ENCODE measurements at regions not wholly inside any gene's neighbourhood (a gene's known extent, or its start where the extent isn't known, plus 50 kb on each side); places are given as distances from the start of the nearest gene placed in this dataset.
"Not testable (repeated sequence)": the region's sequence is repeated elsewhere in the genome, so short reads cannot be mapped to it uniquely, and the experiment has no call there.

DNA sequence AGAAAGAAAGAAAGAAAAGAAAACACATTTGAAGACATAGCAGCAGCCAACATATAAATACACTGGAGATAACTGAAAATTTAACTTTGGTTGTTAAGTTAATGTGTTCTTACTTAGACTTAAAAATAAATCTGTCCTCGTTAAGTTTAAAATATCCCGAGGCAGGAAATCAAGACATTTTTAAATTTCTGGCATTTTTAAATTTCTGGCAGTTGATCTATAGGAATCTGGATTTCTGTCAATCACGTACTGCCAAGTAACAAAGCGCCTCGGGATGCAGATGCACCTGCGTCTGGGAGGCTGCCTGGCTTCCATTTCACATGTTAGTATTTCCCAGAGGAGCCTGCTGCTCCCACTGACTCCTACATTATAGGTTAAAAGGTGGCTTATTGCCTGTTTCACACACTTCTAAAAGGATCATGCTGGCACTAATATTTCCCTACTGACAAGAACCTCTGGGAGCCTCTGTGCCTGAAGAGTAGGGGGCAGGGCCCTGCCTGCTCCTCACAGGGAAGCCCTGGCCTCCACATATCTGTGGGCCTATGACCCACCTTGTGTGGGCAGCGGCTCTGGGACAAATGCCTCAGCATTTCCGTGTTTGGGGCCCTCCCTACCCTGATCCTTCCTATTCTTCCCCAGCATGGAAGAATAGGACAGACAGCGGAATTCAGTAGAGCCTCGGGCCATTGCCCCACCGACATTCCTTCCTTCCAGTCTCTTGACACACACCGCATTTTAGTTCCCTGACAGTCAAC lies 62.8 kb upstream of the ATP12A start:
- DNase-seq (ENCODE audit: low read depth, low spot score): no peak
- H3K4me3 Mint-ChIP-seq: no peak overlapping the region
- no peaks in the 10 kb centered on the region for H3K36me3 Mint-ChIP-seq (ENCODE audit: low read depth)
- H3K9me3 Mint-ChIP-seq: no peaks in the 10 kb centered on the region
- H3K27ac Mint-ChIP-seq (ENCODE audit: unreplicated experiment): no peak overlapping the region
- TF ChIP-seq, protein P1, sequence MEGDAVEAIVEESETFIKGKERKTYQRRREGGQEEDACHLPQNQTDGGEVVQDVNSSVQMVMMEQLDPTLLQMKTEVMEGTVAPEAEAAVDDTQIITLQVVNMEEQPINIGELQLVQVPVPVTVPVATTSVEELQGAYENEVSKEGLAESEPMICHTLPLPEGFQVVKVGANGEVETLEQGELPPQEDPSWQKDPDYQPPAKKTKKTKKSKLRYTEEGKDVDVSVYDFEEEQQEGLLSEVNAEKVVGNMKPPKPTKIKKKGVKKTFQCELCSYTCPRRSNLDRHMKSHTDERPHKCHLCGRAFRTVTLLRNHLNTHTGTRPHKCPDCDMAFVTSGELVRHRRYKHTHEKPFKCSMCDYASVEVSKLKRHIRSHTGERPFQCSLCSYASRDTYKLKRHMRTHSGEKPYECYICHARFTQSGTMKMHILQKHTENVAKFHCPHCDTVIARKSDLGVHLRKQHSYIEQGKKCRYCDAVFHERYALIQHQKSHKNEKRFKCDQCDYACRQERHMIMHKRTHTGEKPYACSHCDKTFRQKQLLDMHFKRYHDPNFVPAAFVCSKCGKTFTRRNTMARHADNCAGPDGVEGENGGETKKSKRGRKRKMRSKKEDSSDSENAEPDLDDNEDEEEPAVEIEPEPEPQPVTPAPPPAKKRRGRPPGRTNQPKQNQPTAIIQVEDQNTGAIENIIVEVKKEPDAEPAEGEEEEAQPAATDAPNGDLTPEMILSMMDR (conservative IDR thresholded peaks at IDR 0.05): no peak
- H3K4me1 Mint-ChIP-seq: peaks cover 19% of the 10 kb centered on the region
- no peaks in the 10 kb centered on the region for H3K27me3 Mint-ChIP-seq (ENCODE audit: low read depth)

DNA sequence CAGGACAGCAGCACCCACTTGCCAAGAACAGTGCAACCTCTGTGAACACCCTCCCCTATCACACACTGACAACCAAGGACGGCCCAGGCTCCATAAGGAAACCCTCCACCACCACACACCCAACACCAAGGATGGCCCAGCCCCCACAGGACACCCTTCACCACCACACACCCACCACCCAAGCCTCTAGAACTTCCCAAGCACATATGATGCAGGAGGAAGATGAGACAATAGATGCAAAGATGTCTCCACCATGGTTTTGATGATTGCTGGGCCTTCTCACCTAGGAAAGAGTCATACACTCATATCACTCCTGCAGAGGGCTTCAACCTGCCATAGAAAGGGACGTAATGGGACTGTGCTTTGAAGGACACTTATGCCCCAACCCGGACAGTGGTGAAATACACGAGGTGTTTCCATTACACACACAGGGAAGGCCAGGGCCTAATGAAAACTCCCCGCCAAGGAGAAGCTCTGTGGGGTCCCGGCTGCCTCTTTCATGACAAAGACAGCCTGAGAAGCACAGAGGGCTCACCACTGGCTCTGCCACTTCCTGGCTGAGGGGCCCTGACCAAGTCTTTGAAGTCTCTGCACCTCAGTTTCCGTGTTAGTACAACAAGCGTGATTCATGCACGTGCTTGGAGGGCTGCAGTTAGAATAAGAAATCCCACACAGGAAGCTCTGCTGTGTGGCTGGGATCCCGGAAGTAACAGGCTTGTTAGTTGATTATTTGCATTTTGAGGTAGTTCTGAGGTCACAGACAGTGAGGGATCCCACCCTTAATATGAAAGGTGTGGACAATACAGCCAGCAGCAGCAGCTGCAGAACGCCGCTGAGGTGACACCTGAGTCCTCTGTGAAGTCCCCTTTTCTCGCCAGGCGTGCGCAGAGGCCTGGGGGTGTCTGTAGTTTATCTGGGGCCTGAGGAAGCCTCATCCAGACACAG lies 61.9 kb upstream of the ATP12A start:
- no peak for DNase-seq (ENCODE audit: low read depth, low spot score)
- H3K4me1 Mint-ChIP-seq: peaks cover 19% of the 10 kb centered on the region
- H3K36me3 Mint-ChIP-seq (ENCODE audit: low read depth): no peaks in the 10 kb centered on the region
- no peak overlapping the region for H3K27ac Mint-ChIP-seq (ENCODE audit: unreplicated experiment)
- H3K9me3 Mint-ChIP-seq: no peaks in the 10 kb centered on the region
- TF ChIP-seq, protein P1 (conservative IDR thresholded peaks at IDR 0.05): no peak
- H3K4me3 Mint-ChIP-seq: no peak overlapping the region
- no peaks in the 10 kb centered on the region for H3K27me3 Mint-ChIP-seq (ENCODE audit: low read depth)

DNA sequence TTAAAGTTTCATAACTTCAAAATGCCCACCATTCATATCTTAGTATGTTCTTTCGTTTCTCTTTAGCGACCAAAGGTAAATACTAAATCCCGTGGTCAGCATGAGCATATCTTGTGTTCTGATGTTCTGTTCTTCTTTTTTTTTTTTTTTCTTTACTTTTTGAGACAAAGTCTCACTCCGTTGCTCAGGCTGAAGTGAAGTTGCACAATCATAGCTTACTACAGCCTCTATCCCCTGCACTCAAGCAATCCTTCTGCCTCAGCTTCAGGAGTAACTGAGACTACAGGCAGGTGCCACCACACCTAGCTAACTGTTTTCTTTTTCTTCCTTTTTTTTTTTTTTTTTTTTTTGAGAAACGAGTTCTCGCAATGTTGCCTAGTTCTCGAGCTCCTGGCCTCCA lies 60.9 kb upstream of the ATP12A start:
- Mint-ChIP-seq H3K27ac (ENCODE audit: unreplicated experiment) (no peak overlapping the region), H3K27me3 (ENCODE audit: low read depth) (no peaks in the 10 kb centered on the region), H3K4me1 (peaks cover 19% of the 10 kb centered on the region), H3K9me3 (no peaks in the 10 kb centered on the region), H3K4me3 (no peak overlapping the region), H3K36me3 (ENCODE audit: low read depth) (no peaks in the 10 kb centered on the region)
- no peak for DNase-seq (ENCODE audit: low read depth, low spot score)
- TF ChIP-seq, protein P1 (conservative IDR thresholded peaks at IDR 0.05): no peak

DNA sequence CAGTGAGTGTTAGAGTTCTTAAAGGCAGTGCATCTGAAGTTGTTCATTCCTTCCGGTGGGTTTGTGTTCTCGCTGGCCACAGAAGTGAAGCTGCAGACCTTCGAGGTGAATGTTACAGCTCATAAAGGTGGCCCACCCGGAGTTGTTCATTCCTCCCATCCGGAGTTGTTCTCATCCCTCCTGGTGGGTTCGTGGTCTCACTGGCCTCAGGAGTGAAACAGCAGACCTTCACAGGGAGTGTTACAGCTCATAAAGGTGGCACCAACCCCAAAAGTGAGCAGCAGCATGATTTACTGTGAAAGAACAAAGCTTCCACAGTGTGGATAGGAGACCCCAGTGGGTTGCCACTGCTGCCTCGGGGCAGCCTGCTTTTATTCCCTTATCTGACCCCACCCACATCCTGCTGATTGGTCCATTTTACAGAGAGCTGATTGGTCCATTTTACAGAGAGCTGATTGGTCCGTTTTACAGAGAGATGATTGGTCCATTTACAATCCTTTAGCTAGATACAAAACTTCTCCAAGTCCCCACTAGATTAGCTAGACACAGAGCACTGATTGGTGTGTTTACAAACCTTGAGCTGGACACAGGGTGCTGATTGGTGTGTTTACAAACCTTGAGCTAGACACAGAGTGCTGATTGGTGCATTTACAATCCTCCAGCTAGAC lies 57.6 kb upstream of the ATP12A start:
- H3K27ac Mint-ChIP-seq (ENCODE audit: unreplicated experiment); H3K36me3 Mint-ChIP-seq (ENCODE audit: low read depth); H3K4me3 Mint-ChIP-seq; H3K27me3 Mint-ChIP-seq (ENCODE audit: low read depth); H3K9me3 Mint-ChIP-seq; DNase-seq (ENCODE audit: low read depth, low spot score): not testable (repeated sequence)
- H3K4me1 Mint-ChIP-seq: peaks cover 14% of the 10 kb centered on the region

DNA sequence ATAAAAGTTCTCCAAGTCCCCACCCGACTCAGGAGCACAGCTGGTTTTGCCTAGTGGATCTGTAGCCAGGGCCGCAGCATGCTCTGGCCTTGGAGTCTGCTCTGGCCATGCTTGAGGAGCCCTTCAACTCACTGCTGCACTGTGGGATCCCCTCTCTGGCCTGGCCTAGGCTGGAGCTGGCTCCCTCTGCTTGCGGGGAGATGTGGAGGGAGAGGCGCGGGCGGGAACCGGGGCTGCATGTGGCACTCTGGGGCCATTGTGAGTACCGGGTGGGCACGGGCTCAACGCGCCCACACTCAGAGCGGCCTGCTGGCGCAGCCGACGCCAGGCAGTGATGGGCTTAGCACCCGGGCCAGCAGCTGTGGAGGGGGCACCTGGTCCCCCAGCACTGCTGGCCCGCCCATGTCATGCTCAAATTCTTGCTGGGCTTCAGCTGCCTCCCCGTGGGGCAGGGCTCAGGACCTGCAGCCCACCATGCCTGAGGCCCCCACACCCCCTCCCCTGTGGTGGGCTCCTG lies 57.0 kb upstream of the ATP12A start:
- Mint-ChIP-seq H3K4me1 (peaks cover 8% of the 10 kb centered on the region), H3K27me3 (ENCODE audit: low read depth) (no peaks in the 10 kb centered on the region), H3K9me3 (no peaks in the 10 kb centered on the region), H3K36me3 (ENCODE audit: low read depth) (no peaks in the 10 kb centered on the region), H3K27ac (ENCODE audit: unreplicated experiment) (no peak overlapping the region), H3K4me3 (no peak overlapping the region)
- TF ChIP-seq, protein P1 (conservative IDR thresholded peaks at IDR 0.05): no peak
- DNase-seq (ENCODE audit: low read depth, low spot score): no peak
